Esophagus muscularis mucosa (tissue), 3 donors: ENCODE measurements at regions not wholly inside any gene's neighbourhood (a gene's known extent, or its start where the extent isn't known, plus 50 kb on each side); places are given as distances from the start of the nearest gene placed in this dataset.

Experiments used
- CTCF ChIP-seq, 3 experiments: fragments of 200-600 bp in 2 of 3; fragments of 450-650 bp in 1 of 3; sonication (generic) in 2 of 3; IDR thresholded peaks; one replicate each; pipeline ENCODE4 v1.5.1; 2017 to 2019; ENCODE audit warnings: antibody characterized with exemption in 3 of 3, mild to moderate bottlenecking in 2 of 3, moderate library complexity in 1 of 3
- POLR2AphosphoS5 ChIP-seq, 2 donors: sonication (generic); formaldehyde crosslinking; IDR thresholded peaks; one replicate each; pipeline ENCODE4 v1.6.1; 2017; ENCODE audit warnings: antibody characterized with exemption in 2 of 2

GRCh38 chr13:26908126-26908525 lies 147.5 kb upstream of the GPR12 start:
- TF ChIP-seq CTCF (IDR thresholded peaks at IDR 0.05): no peak
- no peak for TF ChIP-seq POLR2AphosphoS5 (IDR thresholded peaks at IDR 0.05)
